Activated CD4-positive, alpha-beta T cell treated with anti-CD3 and anti-CD28 coated beads, Interleukin-2, Interleukin-6, amounts not matched to agents 100 ng/mL and 50 ng/mL, durations not matched to agents 16 hours and 8 hours (primary cell): ENCODE measurements at regions not wholly inside any gene's neighbourhood (a gene's known extent, or its start where the extent isn't known, plus 50 kb on each side); places are given as distances from the start of the nearest gene placed in this dataset.

ENCODE experiments used
- DNase-seq: peaks from one replicate; pipeline ENCODE4 v3.0.0-alpha.2; 2020

DNA sequence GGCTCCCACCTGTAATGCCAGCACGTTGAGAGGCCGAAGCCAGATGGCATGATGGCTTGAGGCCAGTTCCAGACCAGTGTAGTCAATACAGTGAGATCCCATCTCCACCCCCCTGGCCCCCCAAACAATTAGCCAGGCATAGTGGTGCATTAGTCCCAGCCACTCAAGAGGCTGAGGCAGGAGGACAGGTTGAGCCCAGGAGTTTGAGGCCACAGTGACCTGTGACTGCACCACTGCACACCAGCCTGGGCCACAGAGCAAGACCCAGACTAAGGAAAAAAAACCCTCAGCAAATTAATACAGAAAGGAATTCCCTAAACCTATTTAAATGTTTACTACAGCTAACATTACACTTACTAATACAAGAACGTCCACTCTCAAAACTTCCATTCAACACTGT lies 424.6 kb downstream of the SHQ1 start:
- no peak for DNase-seq

DNA sequence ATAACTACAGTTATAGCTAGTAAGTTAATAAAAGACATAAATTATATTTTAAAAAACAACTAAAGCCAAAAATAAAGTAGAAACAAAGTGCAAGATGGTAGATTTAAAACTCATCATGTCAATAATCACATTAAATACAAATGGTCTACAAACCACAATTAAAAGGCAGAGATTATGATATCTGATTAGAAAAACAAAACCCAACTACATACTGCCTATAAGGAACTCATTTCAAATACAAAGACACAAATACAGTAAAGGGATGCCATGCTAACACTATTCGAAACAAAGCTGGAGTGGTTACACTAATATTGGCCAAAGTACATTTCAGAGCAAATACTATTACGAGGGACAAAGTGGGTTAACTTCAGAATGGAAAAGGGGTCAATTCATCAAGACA lies 426.5 kb downstream of the SHQ1 start:
- no peak for DNase-seq

DNA sequence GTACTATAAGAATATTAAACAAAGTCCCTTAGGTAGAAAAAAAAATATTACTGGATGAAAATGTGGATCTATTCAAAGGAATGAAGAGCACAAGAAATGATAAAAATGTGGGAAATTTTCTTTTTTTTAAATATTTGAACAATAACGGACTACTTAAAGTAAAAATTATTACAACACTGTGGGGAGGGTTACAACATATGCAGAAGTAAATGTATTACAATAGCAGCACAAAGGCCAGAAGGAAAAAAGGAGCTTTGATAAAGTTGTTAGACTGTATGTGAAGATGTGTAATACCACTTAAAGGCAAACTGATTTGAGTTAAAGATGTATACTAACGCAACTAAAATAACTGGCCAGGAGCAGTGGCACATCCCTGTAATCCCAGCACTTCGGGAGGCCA lies 427.1 kb downstream of the SHQ1 start:
- DNase-seq, result no peak

DNA sequence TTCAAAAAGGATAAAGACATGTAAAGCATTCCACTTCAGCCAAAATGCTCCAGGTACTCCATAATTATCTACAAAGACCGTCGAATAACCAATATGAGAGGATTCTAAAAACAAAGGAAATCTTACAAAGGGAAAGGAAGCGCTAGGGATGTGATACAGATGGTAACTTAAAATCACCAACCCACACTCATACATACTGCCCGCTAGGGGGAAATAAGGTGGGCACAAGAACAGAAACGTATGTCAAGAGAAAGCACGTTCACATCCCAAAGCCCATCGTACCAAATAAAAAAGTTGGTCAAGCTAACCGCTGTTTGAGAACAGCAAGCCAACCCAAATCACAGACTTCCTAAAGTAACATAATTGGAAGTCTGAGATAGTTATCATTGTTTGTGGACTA lies 429.4 kb downstream of the SHQ1 start:
- no peak for DNase-seq

DNA sequence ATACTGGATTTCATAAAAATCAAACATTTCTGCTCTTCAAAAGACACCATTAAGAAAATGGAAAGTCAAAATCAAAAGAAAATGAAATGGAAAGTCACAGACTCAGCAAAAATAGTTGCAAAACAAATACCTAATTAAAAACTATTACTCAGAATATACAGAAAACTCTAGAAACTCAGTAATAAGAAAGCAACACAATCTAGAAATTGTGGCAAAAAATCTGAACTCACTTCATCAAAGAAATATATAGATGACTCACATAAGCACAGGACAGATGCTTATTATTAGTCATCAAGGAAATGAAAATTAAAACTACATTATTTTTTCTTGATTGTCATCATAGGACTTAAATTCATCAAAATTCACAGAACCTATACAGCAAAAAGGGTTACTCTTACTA lies 430.0 kb downstream of the SHQ1 start:
- peak; percentile 53 for DNase-seq

DNA sequence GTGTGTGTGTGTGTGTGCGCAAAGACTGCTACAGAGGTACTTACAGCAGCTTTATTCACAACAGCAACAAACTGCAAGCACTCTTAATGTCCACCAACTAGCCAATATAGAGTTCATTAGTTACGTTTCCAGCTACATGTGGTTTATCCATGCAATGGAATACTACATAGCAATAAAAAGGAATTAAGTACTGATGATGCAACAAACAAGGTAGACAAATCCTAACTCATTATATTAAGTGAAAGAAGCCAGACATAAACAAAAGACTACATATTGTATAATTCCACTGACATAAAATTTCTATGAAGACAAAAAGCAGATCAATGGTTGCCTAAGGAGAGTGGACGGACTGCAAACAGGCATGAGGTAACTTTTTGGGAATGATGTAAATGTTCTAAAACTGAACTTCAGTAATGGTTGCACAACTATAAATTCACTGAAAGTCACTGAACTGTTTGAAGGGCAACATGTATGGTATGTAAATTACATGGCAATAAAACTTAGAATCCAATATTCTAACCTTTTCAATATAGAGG lies 433.7 kb downstream of the SHQ1 start:
- no peak for DNase-seq

DNA sequence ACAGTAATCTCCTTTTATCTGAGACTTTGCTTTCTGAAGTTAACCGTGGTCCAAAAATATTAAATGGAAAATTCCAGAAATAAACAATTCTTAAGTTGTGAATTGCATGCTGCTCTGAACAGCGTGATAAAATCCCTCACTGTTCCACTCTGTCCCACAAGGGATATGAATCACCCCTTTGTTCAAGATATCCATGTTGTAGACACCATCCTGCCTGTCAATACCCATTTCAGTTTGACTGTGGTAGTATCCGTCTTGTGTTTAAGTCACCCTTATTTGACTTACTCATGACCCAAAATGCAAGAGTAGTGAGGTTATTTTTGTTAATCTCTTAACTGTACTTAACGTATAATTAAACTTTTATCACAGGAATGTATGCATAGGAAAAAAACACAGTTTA lies 435.0 kb downstream of the SHQ1 start:
- peak; percentile 62 for DNase-seq

DNA sequence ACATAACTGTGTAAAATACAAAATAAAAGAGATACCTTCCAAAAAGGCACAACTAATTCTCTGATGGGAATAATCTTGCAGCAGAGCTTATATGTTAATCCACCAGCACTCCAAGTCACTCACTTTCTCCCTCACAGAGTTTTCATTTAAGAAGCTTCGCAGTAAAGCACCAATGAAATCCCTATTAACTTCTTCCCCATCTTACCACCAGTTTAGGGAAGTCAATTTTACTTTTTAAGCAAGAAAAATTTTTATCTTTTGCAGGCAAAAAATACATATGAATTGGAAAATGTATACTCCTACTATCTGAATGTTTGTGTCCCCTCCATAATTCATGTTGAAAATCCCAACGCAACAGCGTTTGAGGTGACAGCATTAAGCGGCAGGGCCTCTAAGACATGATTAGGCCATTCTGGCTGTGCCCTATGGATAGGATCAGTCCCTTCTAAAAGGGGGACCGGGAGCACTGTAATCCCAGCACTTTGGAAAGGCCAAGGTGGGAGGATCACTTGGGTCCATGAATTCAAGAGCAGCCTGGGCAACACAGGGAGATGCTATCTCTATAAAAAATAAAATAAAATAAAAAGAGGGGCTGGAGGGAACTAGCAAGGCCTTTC lies 435.8 kb downstream of the SHQ1 start:
- DNase-seq, result no peak

DNA sequence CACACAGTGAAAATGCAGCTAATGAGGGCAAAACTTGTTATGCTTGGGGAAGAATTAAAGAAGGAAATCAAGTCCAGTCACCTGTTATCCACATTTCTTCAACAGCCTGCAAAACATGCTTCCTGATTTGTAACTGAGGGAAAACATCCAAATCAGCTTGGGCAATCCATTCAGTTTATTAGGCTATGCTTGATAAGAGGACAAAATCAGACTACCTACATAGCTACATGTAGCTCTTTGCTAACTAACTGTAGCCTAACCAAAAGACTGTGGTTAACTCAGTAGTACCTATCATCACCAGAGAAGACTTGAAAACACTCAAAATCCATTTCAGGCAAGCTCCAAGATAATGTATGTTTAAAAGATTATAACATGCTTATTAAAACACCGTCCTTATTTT lies 436.4 kb downstream of the SHQ1 start:
- no peak for DNase-seq

DNA sequence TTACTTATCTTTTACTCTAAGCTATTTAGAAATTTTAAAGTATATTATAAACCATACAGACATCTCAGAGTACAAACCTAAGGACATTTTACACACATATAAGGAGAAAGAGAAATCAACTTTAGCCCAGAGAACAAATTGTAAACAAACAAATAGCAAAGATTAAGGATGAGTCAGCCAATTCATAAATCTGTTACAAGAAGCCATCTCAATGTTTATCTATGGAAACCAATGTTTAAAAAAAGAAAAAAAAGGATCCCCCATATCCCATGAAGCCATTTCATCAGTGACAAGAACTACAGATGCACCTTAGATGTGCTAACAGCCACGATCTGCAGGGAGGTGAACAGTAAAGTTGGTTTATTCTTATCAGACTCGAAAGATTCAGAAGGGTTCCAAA lies 437.1 kb downstream of the SHQ1 start:
- DNase-seq, result no peak

DNA sequence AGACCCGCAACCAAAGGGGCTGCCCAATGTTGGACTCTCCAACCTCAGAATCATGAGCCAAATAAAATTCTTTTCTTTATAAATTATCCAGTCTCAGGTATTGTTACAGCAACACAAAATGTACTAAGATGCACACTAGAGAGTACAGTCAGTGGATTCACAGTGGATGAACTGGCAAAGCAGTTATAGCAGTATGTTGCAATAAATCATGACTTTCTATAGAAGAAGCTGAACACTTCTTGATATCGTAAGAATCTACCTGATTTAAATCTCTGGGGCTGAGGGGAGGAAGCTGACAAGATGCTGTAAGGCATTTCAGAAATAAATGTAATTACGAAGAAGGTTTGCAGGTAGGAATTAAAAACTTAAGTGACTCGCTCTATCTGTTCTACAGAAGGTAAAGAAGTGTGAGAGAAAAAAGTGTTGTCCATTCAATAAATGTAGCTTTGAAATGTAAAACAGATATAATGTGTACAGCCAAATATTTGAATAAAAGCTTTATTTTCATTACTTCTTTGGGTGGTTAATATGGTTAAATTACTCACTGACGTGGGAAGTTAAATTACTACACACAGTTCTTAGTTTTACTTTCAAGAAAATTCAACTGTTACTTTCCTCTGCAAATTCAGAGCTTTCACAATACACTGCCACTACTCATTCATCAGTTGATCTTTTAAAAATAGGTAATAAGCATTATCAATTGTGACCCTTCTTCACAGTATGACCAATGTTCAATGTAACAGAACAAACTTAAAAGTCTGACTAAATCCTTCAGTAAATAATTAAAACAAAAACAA lies 439.1 kb downstream of the SHQ1 start:
- DNase-seq, result peak; percentile 12

DNA sequence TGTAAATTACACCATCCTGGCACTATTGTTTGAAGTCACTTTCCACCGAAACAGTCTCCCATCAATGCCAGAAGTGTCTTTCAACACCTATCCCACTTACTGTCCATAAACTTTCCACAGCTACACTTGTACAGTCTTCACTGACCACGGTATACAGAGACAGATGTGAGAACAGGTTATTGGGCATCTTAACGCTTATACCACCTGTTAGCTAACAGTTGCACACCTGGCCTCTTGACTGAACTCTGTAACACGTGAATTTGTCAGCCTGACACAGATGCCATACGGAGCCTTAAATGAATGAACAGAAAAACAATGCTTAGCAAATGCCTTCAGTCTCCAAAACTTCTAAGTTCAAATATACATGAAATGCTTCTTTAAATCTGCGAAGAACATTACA lies 440.5 kb downstream of the SHQ1 start:
- no peak for DNase-seq

DNA sequence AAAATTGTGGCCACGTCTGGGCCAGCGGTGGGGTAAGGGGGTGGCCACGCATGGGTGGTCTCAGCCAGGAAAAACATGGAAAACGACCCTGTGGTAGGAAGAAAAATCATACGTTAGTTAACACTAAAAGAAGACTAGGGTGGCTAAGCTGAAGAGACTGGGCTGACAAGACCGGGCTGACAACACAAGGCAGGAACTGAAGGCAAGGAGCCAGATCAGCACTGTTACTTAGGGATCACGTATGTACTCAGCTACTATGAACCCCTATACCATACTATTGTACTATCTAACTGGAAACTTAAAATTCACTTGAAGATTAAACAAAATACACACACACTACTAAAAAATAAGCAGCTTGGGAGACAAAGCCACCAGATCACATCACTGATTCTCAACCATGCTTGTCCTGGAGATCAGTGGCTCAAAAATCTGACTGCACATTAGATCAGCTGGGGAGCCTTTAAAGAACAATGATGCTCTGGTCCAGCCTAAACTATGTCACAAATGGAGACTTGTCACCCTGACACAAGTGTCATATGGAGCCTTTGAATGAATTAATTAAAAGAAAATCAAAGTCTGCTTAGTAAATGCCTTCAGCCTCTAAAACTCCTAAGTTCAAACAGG lies 442.2 kb downstream of the SHQ1 start:
- DNase-seq, result no peak

DNA sequence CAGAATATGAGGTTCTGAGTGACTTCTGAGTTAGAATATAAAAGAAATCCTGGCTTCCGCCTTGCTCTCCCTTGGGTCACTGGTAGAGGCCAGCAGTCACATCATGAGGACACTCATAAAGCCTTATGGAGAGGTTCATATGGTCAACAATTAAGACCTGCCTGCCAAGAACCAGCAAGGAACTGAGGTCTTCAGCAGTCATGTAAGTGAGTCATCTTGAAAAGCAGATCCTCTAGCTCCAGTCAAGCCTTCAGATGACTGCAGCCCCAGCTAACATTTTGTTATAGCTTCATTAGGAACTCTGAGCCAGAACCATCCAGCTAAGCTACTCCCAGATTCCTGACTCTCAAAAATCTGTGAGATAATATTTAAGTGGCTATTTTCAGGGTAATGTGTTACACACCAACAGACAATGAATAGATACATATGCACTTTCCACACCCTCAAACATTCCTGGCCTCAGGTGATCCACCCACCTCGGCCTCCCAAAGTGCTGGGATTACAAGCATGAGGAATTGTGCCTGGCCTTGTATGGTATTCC lies 447.2 kb downstream of the SHQ1 start:
- DNase-seq, result no peak

DNA sequence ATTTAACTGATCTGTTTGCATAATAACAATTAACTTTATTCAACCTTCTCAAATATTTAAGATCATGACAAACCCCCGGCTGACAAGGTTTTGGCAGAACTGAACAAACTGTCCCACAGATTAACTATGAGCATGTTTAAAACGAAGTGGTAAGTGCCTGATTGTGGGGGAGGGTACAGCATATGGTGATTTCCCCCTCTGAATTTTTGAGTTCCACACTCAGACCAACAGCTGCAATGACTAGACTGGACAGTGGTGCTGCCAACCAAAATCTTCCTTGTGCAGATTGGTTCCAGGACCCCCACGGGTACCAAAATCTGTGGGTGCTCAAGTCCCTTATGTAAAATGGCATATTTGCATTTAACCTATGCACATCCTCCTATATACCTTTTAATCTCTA lies 449.5 kb downstream of the SHQ1 start:
- no peak for DNase-seq

DNA sequence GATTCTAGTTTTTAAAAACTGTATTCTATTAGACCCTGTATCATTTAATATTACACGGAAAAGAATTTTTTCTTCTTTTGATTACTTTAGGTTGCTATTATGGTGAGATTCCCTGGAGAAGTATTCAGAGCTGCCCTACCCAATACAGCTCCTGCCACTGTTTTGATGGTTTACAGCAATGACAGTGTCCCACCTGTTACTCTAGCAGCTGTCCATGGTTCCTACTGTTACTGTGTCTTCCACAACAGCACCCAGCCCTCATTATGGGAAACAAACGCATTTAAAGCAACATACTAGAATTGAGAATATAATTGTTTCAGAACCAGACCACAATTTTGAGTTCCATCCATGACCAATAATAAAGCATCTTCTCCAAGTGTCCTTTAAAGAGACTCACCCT lies 450.7 kb downstream of the SHQ1 start:
- no peak for DNase-seq

DNA sequence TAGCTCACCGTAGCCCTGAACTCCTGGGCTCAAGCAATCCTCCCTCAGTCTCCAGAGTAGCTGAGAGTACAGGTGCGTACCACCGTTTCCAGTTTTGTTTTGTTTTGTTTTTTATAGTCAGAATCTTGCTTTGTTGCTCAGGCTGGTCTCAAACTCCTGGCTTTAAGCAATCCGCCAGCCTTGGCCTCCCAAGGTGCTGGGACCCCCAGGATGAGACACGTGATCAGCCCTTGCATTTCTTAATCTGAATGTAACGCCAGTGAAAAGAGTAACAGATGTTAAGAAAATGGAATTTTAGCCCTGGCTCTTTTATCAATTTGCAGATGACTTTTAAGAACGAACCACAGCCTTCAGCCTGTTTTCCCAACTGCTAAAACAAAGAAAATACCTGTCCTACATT lies 451.3 kb downstream of the SHQ1 start:
- no peak for DNase-seq

DNA sequence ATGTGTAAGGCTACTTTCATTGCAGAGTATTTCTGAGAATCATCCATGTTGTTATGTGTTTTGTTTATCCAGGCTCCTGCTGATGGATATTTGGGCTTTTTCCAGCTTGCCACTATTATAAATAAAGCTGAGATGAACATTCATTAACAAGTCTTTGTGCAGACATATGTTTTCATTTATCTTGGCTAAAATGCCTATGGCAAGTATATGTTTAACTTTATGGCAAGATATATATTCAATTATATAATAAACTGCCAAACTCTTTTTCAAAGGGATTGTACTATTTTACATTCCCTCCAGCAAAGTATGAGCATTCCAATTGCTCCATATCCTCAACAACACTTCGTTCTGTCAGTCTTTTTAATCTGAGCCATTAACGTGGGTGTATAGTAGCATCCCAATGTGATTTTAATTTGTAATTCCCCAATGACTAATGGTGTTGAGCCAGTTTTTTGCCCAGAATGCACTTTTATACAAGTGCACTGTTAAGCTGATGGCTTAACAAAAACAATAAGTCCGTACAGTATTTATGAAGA lies 452.4 kb downstream of the SHQ1 start:
- no peak for DNase-seq

DNA sequence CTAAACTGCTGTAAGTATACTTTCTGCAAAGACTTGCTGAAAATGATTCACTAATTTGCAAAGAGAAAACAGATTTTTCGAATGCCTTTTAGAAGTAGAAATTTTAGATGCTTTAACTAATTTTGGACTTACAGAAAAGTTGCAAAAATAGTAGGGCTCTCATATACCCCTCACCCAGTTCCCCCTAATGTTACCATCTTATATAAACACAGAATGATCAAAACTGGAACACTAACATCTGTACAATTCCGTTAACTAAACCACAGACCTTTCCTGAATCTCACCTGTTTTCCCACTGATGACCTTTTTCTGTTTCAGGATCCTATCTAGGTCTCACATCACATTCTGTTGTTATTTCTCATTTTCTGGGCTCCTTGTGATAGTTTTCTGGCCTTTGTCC lies 454.8 kb downstream of the SHQ1 start:
- no peak for DNase-seq

DNA sequence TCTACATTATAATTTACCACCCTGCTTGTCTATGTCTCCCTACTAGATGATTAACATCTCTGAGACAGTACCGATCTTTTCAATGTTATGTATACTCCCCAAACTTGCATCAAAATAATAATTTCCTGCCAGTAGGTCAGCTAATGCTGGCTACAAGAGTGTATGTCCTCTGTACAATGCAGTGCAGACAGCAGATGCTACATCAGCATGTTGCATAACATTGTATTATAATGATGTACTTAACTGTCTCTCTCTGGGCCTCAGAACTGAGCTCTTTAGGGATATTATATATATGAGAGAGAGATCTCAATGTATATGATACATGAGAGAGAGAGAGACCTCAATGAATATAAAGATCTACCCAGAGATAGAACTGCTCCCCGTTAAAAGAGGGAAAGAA lies 456.6 kb downstream of the SHQ1 start:
- DNase-seq, result no peak

DNA sequence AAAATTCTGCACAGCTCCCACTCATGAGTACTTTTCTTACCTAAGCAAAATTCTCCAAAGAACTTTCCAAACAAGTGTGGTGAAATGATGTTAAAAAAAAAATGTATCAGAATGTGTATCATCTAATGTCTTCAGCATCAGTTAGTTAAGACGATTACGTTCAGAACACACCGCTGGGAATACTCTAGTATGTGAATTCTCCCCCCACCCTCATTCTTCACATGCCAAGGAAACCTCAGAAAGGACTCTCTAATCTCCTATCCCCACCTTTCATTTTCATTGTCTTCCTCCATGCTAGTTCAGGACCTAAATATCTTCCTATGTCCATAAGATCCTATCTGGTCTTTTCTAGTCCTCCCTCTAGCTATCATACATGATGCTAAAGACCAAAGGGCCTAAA lies 457.4 kb downstream of the SHQ1 start:
- DNase-seq, result no peak

DNA sequence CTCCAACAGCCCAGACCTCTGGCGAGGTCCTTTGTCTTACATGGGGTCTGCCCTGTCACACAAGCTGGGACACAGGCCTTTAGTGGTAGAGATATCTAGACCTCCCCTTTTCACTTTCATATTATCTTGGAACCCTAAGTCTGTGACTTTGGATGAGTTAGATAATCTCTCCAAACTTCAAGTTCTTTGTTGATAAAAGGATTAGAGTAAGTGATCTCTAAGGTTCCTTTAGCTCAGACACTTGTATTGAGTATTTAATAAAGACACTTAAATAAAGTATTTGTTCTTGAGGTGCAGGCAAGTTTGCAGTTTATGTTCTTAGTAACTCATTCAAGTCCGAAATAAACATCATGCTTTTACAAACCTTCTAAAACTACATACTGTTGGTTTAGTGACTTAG lies 459.6 kb downstream of the SHQ1 start:
- DNase-seq, result no peak

DNA sequence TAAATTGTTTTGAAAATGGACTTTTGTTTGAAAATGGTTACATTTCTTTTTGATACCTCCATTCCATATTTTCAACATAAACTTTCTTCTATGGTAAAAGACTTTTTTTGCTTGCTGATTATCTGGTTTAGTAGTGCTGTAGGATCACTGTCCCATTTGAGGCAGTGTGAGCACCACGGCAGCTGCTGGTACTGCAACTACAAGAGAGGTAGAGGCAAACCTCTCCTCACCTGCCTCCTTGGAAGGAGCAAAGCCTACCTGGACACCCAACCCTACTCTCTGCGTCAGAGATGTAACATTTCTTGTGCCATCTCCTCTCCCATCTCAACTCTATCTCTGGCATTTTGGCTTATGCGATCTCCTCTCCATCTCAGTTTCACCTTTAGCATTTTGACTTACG lies 460.1 kb downstream of the SHQ1 start:
- DNase-seq, result no peak
